Hematopoietic multipotent progenitor cell treated with erythropoietin and hydrocortisone succinate and interleukin-3 and kit ligand, for 4 days (in vitro differentiated cells): ENCODE measurements at regions not wholly inside any gene's neighbourhood (a gene's known extent, or its start where the extent isn't known, plus 50 kb on each side); places are given as distances from the start of the nearest gene placed in this dataset.
"Not testable (repeated sequence)": the region's sequence is repeated elsewhere in the genome, so short reads cannot be mapped to it uniquely, and the experiment has no call there.

Experiments
- DNase-seq: peaks from one replicate; pipeline ENCODE4 v3.0.0-alpha.2; 2015

DNA sequence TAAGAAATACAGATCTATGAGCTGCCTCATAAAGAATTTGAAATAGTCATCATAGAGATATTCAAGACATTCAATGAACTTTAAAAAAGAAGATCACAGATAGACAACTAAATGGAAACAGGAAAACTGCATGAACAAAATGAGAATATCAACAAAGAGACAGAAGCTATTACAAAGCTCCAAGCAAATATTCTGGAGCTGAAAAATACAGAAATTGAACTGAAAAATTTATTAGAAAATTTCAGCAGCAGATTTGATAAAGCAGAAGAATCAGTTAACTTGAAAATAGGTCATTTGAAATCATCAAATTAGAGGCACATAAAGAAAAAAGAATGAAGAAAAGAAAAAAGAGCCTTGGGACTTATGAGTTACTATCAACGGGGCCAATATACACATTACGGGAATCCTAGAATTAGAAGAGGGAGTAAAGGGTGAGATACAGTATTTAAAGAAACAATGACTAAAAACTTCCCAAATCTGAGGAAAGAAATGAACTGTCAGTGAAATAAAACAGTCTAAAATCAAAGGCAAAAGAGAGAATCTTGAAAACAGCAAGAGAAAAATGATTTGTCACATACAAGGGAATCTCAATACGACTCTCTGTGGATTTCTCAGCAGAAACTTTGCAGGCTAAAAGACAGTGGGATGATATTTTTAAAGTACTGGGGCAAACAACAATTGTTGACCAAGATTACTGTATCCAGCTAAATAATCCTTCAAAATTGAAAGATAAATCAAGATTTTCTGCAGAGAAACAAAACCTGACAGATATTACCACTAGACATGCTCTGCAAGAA is 641.6 kb downstream of the ANKRD50 start:
- peak; percentile 8 for DNase-seq

DNA sequence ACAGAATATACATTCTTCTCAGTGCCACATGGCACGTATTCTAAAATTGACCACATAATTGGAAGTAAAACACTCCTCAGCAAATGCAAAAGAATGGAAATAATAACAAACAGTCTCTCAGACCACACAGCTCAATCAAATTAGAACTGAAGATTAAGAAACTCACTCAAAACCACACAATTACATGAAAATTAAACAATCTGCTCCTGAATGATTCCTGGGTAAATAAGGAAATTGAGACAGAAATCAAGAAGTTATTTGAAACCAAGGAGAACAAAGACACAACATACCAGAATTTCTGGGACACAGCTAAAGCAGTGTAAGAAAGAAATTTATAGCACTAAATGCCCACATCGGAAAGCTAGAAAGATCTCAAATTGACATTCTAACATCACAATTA is 637.3 kb downstream of the ANKRD50 start:
- not testable (repeated sequence) for DNase-seq

DNA sequence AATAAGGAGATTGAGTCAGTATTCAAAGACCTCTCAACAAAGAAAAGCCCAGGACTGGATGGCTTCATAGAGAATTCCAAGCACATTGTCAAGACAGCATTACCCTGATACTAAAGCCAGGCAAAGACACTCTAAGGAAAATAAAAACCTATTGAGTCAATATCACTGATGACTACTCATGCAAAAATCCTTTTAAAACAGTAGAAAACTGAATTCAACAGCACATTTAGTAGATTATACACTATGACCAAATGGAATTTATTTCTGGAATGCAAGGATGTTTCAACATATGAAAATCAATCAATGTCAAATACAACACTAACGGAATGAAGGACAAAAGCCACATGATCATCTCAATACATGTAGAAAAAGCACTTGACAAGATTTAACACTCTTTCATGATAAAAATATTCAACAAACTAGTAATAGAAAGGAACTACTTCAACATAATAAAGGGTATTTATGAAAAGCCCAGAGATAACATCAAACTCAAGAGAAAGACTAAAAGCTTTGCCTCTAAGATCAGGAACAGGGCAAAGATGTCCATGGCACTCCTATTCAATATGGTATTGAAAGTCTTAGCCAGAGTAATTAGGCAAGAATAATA is 633.3 kb downstream of the ANKRD50 start:
- DNase-seq = no peak

- no peak for DNase-seq
These were observed 628.8 kb downstream of the ANKRD50 start for GRCh38 chr4:124083711-124084110.

- DNase-seq = peak; percentile 7
These were observed 626.9 kb downstream of the ANKRD50 start for GRCh38 chr4:124085561-124086180.

- DNase-seq = no peak
These were observed 622.5 kb downstream of the ANKRD50 start for GRCh38 chr4:124090021-124090420.

DNA sequence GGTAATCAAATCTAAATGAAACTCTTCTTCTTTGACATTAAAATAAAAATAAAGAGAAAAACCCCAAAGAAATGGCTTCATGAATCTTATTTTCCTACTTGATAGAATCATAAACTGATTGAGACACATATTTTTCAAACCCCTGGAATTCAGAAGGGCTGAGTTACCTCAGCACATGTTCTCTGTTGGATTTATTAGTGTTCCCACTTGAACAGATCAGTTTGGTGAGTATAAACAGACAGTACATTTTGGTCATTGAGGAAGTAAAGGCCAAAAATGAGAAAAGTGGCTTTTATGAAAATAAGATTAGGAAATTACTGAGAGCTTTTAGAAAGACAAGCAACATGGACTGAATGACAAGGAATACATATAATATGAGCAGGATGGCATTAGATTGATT is 620.4 kb downstream of the ANKRD50 start:
- DNase-seq = no peak

GRCh38 chr4:124092541-124092984 is 620.0 kb downstream of the ANKRD50 start:
- no peak for DNase-seq

DNA sequence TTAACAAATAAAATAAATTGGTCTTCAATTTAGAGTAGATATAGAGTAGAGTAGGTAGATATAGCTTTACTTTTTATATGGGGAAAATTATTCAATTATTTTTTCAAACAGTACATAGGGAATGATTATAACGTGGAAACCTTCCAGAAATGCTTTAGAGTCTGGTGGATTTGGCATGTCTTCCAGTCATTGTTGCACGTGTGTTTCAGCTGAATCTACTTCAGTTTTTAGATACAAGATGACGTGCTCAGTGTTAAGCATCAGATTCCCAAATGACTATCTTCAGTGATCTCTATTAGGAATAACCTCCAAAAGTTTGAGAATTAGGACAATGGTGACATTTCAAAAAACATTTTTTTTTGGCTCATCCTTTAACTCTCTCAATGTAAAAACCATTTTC is 616.9 kb downstream of the ANKRD50 start:
- no peak for DNase-seq

DNA sequence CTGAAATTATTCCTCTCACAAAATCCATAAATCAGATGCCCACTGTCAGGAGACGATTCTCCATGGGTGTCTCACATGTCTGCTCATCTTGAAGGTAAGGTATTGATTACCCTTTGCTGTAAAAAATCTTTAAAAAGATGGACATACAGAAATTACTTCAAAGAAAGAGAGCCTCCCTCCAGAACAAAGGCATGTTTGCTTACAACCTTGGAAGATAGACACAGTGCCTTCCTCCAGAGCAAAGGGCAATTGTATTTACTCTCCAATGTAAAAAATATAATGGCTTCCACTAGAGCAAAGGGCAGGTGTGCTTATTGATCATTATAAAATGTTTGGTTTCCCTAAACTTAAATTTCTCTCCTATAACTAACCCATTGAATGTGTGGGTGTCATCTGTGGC is 616.2 kb downstream of the ANKRD50 start:
- no peak for DNase-seq

DNA sequence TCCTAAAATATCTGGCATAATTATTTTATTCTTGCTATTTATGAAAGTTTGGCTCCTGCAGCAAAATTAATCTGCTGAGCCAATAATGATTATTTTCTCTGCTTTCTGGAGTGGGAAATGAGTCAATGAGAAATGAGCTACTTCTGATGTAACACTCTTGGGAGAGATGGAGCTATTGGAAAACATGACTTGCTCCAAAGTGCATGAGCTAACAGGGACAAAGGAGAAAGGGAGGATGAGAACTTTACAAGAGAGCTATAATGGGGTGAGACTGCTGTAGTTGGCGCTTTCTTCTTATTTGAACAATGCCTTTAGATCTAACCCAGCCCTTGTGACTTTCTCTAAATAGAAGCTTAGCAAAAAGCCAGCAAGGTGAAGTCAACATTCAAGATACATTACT is 615.1 kb downstream of the ANKRD50 start:
- DNase-seq = no peak

DNA sequence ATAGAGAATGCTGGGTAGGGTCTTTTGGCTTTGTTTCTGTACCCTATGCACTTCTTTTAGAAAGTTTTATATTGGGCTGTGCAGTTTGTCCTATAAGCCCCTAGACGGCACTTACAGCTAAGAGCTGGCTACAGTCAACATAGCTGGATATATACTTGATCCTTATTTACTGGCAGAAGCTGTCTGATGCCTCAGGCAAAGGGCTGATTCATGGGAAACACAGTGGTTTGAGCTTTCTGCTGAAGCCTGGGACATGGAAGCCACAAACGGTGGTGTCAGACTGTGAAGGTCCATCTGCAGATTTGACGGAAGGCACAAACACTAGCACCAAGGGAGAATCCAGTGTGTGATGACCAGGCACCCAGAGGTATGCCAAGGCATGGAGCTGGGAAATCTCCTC is 608.4 kb downstream of the ANKRD50 start:
- no peak for DNase-seq

DNA sequence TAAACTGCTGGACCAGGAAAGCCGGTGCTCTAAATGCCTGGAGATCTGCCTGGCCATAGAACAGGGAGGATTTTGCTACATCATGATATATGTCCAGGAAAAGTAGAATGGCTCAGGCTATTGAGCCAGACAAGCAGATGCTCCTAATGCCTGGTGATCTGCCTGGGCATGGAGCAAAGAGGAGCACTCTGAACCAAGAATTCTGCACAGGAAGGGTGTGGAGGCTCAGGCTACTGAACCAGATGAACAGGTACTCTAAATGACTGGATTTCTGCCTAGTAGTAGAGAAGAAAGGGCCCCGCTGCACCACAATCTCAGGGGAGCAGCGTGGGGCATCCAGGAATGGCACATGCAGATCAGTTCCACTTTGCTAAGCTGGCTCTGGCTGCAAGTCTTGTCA is 607.9 kb downstream of the ANKRD50 start:
- no peak for DNase-seq

DNA sequence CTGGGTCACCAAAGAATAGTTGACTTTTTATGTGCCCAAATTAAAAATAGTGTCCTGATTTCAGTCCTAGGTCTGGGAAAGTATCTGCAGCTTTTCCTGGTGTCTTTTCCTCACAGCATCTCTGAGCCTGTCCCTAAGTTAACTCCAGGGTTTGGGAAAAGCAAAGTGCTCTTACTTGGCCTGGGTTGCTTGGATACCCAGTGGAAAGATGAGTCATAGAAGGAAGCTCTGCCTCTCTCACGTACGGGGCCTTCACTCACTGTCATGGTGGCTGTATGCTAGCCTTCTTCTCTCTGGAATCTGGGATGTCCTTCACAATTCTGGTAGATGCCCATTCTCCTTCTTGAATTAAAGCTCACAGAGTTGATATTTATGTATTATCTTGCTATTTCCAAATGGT is 607.3 kb downstream of the ANKRD50 start:
- DNase-seq = no peak

DNA sequence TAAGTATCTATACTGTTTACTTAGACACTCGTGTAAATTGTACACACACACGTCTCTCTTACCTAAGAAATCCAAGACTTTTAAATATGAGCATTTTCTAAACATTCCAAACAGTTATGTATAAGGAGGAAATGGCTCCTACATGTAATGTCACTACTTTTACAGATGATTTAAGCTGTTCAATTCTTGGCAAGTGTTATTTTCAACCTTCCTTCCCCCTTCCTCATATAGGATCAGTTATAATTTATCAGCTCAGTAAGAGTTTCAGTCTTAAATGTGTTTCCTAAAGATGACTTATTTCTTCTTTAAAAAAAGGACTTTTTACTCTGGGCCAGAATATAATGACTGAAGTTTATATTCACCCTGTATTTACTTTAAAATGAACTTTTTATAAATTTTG is 601.1 kb downstream of the ANKRD50 start:
- peak; percentile 7 for DNase-seq

DNA sequence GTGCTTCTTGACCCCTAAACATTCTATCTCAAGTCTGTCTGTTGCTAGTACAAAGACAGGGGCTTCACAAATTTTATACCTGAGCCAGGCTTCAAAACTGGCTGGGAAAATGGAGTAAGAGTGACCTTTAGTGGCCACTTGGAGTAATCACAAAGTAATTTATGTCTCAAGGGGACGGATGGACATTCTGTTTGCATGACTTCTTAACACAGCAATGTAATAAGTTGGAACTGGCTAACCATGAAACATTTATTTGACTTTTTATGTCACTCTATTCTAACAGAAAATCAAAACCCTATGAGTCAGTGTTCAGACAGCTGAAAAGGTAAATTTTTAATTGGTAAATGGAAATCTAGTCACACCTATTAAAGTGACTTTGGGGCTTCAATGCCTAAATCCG is 600.6 kb downstream of the ANKRD50 start:
- peak; percentile 79 for DNase-seq

DNA sequence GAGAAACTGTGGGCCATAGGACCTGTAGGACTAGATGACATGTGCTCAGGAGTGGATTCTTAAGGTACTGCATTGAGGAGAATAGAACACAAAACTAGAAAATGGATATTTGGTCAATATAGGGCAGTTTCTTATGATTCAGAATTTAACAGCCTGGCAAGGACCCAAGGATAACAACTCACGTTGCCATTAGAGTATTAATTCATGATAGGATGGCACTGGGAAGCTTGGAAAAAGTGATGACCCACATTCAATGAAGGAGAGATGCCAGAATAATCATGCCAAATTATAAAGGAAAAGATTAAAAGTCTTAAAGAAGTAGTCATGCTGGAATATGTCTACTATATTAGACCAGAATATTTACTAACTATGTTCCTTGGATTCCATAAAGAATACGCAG is 594.5 kb downstream of the ANKRD50 start:
- no peak for DNase-seq

DNA sequence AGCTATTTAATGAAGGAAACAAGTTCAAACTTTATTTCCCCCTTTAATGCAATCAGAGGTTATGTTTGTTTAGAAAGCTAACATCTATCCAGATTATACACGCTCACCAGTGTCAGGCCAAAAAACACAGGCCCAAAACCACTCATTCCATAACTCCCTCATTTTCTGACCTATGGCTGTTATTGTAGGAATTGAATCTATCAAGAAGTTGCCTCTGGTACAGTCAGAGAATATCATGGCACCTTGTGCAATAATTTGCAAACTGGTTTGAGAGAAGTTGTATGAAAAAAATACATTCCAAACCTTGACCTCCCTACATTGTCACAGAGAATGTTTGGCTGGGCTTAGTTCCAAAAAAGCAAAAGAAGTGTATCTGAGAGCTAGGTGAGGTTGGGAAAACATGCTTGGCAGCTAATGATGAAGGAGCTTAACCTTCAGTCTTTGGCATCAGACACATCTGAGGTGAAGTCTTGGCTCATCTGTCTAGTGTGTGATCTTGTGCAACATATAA is 591.0 kb downstream of the ANKRD50 start:
- no peak for DNase-seq

GRCh38 chr4:124123181-124123580 is 589.4 kb downstream of the ANKRD50 start:
- DNase-seq = no peak

GRCh38 chr4:124123721-124124120 is 588.8 kb downstream of the ANKRD50 start:
- no peak for DNase-seq

DNA sequence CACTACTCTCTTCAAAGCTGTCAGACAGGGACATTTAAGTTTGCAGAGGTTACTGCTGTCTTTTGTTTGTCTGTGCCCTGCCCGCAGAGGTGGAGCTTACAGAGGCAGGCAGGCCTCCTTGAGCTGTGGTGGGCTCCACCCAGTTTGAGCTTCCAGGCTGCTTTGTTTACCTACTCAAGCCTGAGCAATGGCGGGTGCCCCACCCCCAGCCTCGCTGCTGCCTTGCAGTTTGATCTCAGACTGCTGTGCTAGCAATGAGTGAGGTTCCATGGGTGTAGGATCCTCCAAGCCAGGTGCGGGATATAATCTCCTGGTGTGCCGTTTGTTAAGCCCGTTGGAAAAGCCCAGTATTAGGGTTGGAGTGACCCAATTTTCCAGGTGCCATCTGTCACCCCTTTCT is 581.2 kb downstream of the ANKRD50 start:
- not testable (repeated sequence) for DNase-seq

GRCh38 chr4:124132161-124132560 is 580.4 kb downstream of the ANKRD50 start:
- DNase-seq = no peak

DNA sequence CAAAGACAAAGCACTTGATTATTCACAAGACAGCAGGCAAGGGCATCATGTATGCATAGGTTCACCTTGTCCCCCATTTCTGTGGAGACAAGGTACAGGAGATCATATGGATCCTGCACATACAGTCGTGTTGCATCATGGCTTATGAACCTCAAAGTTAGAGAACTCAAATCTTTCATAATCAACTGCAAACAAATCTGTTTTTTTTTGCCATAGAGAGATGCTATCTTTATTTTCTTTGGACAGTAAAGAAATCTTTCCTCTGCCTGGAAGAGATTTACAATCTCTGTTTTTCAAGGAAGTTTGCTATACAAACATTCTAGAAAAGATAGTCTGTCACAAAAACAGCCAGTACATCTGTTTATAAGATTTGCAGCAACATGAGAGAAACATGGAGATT is 578.8 kb downstream of the ANKRD50 start:
- no peak for DNase-seq

DNA sequence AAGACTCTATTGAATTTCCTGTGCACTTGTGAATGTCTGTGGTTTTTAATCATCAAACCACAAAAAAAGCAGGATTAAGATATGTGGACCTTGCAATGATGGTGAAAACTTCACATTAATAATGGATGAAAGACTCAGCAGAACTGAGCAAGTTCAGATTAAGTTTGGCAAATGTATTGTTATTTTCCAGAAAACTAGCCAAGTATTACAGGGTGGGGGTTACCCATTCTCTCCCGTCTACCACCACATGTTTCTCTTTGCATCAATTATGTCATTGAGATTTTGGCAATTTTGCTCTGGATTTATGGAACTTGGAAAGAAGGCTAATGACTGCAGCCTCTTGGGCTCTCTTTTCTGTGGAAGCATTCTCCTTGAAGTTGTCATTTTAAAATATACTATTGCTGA is 577.1 kb downstream of the ANKRD50 start:
- peak; percentile 7 for DNase-seq
